NCI-H1105 treated with DMSO at 0.1 percent for 48 hours (cell line): ENCODE measurements at regions not wholly inside any gene's neighbourhood (a gene's known extent, or its start where the extent isn't known, plus 50 kb on each side); places are given as distances from the start of the nearest gene placed in this dataset.

Experiments used
- DNase-seq: peaks from one replicate; lab custom pipeline; 2025; lab: John Stamatoyannopoulos, UW

DNA sequence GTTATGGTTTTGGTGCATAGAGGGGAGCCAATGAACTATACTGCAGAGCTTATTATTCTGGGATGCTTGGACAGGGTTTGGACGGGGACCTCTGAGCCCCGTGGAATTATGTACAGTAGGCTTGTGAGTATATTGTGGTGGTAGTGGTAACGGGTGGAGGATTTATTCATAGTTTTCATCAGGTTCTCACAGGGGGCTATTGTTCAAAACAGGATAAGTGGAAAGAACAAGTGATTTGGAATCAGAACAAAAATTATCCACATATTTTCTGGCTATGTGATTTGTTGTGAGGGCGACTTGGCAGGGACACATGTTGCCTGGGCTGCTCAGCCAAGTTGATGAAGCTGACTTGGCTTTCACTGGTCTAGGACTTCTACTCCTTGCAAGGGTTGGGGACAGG is 64.6 kb upstream of the ELOVL5 start:
- no peak for DNase-seq

DNA sequence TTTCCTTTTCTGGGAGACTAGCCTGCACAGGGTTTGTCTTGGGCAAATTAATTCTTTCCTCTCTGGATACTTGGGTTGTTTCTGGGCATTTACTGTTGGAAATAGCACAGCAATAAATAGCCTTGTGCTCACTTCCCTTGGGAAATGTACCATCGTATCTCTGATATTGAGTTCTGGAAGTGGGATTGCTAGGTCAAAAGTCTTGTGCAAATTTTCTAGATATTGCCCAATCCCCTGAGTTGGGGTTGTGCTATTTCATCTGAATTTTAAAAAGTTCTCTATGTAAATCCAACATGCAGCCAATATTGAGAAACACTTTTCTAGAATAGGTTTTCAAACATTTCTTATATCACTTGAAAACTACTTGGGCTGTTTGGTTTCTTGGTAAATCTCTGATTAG is 64.0 kb upstream of the ELOVL5 start:
- no peak for DNase-seq

DNA sequence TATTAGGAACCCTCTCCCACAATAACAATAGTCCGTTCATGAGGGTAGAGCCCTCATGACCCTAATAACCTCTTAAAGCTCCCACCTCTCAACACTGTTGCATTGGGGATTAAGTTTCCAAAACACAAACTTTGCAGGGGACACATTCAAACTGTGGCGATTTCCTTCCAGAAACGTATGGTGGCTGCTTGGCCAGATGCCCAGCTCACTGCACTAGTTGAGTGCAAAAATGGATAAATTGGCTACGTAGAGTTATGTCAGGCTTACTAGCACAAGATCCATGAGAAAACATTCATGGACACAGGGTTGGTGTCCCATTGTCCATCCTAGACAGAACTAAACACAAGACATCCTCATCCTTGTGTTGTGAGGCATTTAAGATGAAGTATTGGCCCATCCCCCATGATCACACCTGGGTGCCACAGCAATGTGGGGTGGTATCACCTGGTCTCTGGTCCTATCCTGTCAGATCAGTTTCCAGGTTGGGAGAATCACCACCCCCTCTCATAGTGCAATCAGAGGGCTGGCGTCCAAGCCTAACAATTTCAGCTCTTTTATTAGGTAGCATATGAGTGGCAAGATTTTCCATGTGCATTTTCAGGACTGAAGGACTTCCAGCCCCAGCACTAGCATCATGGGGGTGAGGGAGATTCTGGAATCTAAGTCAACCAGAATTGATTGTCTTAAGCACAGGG is 63.4 kb upstream of the ELOVL5 start:
- DNase-seq, result no peak

DNA sequence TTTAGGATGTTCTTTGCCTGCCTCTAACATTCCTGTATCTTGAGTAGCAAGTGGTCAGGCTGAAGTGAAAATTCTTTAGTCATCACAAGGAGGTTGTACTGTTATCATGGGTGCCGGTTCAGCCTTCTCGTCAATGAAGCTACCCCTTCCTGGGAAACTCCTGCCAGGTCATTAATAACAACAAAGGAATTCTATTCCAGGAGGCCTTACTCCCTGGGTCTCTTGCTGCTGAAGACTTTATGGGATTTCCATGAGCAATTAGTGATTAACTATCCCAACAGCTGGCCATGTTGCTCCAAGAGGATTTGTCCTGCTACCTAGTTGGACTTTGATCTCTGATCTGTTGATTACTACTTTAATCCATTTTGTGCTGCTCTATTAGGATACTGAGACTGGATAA is 62.7 kb upstream of the ELOVL5 start:
- no peak for DNase-seq

DNA sequence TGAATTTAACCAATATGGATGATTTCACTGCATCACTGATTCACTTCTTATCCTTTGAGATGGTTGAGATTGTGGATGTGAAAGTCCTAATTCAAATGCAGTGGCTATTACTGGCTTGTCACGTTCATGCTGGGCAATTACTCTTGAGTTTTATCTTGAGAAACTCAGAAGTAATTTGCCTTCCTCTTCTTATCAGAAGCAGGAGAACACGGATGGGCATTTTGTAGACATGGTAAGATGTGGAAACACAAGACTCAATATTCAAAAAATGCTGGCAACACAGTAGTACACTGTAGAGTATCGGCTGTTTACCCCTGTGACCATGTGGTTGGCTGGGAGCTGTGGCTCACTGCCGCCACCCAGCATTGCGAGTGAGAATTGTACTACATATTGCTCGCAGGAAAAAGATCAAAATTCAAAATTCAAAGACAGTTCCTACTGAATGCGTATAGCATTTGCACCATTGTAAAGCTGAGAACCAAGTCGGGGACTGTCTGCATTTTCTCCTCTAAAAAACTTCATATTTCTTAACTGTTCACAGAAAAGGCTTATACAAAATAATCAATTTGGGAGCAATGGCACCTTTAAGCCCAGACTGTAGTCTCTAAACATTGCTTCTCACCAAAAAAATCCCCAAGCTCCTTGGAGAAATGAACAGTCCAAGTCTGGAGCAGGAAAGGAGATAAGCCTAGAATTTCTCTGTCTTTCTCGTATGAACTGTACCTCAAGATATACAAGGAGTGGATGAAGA is 61.9 kb upstream of the ELOVL5 start:
- DNase-seq, result no peak

DNA sequence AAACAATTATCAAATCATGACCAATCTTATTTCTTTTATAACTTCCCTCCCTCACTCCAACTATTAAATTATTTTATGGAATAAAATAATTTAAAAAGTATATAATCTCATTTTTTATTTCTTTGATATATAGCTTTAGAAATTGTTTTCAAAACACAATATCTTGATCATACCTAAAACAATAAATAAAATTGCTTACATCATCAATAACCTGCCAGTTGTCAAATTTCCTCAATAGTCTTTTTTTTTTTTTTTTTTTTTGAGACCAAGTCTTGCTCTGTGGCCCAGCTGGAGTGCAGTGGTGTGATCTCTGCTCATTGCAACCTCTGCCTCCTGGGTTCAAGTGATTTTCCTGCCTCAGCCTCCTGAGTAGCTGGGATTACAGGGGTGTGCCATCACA is 60.1 kb upstream of the ELOVL5 start:
- no peak for DNase-seq

DNA sequence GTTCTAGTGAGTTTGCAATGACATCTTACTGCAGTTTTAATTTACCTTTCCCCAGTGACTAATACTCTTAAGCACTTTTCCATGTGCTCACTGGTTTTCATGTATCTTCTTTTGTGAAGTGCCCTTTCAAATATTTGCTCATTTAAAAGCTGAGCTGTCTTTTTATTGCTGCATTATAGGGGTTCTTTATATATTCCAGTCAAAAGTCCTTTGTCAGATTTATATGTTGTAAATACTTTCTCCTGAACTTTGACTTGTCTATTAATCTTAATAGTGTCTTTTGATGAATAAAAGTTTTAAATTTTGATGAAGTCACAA is 50.2 kb upstream of the ELOVL5 start:
- DNase-seq, result no peak

DNA sequence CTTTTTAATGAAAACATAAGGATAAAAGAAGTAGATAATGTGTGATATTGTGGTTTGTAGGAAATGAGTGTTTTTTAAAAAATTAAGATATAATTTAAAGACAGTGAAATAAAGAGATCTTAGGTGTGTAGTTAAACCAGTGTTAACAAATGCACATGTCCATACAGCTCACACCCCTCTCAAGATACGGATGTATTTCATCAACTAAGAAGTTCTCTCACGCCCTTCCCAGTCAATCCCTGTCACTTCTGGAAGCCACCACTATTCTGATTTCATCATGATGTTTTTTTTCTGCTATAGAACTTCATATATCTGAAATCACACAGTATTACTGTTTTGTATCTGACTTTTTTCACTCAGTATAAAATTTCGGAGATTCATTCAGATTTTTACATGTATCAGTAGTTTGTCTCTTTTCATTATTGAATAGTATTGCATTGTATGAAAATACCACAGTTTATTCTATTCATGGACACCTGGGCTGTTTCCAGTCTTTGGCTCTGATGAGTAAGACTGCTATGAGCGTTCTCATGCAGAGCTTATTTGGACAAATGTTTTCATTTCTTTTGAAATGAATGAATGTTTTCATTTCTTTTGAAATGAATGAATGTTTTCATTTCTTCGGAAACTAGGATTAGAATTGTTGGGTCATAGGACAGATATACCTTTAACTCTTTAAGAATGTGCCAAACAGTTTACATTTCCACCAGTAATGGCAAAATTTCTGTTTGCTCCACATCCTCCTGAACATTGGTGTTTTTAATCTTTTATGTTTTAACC is 49.7 kb upstream of the ELOVL5 start:
- no peak for DNase-seq
